ENCODE measurements at regions not wholly inside any gene's neighbourhood (a gene's known extent, or its start where the extent isn't known, plus 50 kb on each side); places are given as distances from the start of the nearest gene placed in this dataset.

- H2BK5ac ChIP-seq (ENCODE audit: insufficient read length, low read length), result no peak overlapping the region
- H3K18ac ChIP-seq (ENCODE audit: insufficient read length, low read depth, low read length), result no peak overlapping the region
- H2AFZ ChIP-seq (ENCODE audit: low read length), result no peak overlapping the region
- no peak for DNase-seq
- H4K91ac ChIP-seq (ENCODE audit: insufficient read length, low read depth, low read length), result no peak overlapping the region
- no peak overlapping the region for H3K4ac ChIP-seq (ENCODE audit: low read depth, low read length)
- peaks cover 7% of the 10 kb centered on the region; the same call in 1 of the 2 replicates for H3K4me1 ChIP-seq (ENCODE audit: insufficient read depth, low read length)
- H3T11ph ChIP-seq (ENCODE audit: low read length), result no peak overlapping the region
- no peak overlapping the region for H2AK5ac ChIP-seq (ENCODE audit: insufficient read length, low read length)
- H3K27ac ChIP-seq (ENCODE audit: insufficient read length, low read depth, low read length), result no peak overlapping the region
- H3K23ac ChIP-seq (ENCODE audit: insufficient read length, low read depth, low read length), result no peak overlapping the region
- Mint-ChIP-seq H3K9me3 (no peaks in the 10 kb centered on the region; a peak in 1 of 5 replicates), H3K27ac (no peak overlapping the region), H3K4me1 (peaks cover 18% of the 10 kb centered on the region in 2 experiments), H3K4me3 (no peak overlapping the region), H3K36me3 (ENCODE audit: insufficient read depth in 1 of 3, low read depth in 3 of 3) (no peaks in the 10 kb centered on the region), H3K27me3 (ENCODE audit: low read depth) (peaks cover 2% of the 10 kb centered on the region; the same call in 1 of the 2 replicates)
- H3K4me2 ChIP-seq (ENCODE audit: insufficient read depth, insufficient read length, low read length), result no peak overlapping the region
- no peak for TF ChIP-seq CTCF (conservative IDR thresholded peaks at IDR 0.05)
- no peaks in the 10 kb centered on the region for H3K23me2 ChIP-seq (ENCODE audit: insufficient read length, low read depth, low read length, poor library complexity, severe bottlenecking)
- no peaks in the 10 kb centered on the region for H3K9me3 ChIP-seq (ENCODE audit: control insufficient read depth, low read depth, low read length)
- no peak overlapping the region for H3K9ac ChIP-seq (ENCODE audit: extremely low read depth, insufficient read length, low read length)
- no peak overlapping the region for H3K14ac ChIP-seq (ENCODE audit: insufficient read depth, low read length)
- no peaks in the 10 kb centered on the region for H3K79me1 ChIP-seq (ENCODE audit: insufficient read depth, low read depth, low read length, poor library complexity, severe bottlenecking)
- WGBS (ENCODE audit: extremely low coverage, insufficient read length, low lambda C conversion rate), result no CpG with 5 or more reads among the region's 12 CpGs
- no peaks in the 10 kb centered on the region for H4K20me1 ChIP-seq (ENCODE audit: control insufficient read depth, insufficient read depth, insufficient read length)
- H2BK120ac ChIP-seq (ENCODE audit: low read depth, low read length, poor library complexity, severe bottlenecking), result no peak overlapping the region
- H2BK15ac ChIP-seq (ENCODE audit: low read depth, low read length), result no peak overlapping the region
- no peak overlapping the region for H3K56ac ChIP-seq (ENCODE audit: insufficient read length, low read depth, low read length)
- no peaks in the 10 kb centered on the region for H3K79me2 ChIP-seq (ENCODE audit: insufficient read depth, low read length)
- H4K5ac ChIP-seq (ENCODE audit: insufficient read length, low read depth, low read length), result no peak overlapping the region
- H3K27me3 ChIP-seq (ENCODE audit: insufficient read depth, low read length), result no peaks in the 10 kb centered on the region
- no peak overlapping the region for H2BK20ac ChIP-seq (ENCODE audit: low read depth, low read length, poor library complexity, severe bottlenecking)
- H4K8ac ChIP-seq (replicated peaks; ENCODE audit: insufficient read length, low read depth, low read length), result no peak overlapping the region
- no peak overlapping the region for H2BK12ac ChIP-seq (ENCODE audit: insufficient read length, low read depth, low read length)
Measured at GRCh38 chr12:123097561-123098084, 53.3 kb downstream of the PITPNM2 start.
